GM21526 (cell line): ENCODE measurements at regions not wholly inside any gene's neighbourhood (a gene's known extent, or its start where the extent isn't known, plus 50 kb on each side); places are given as distances from the start of the nearest gene placed in this dataset.
"Not testable (repeated sequence)": the region's sequence is repeated elsewhere in the genome, so short reads cannot be mapped to it uniquely, and the experiment has no call there.

Experiments used
- ATAC-seq: cut with Tn5 transposase; IDR thresholded peaks from one replicate; pipeline ENCODE4 v1.9.1; 2021; ENCODE audit warnings: moderate library complexity; ENCODE audit not compliant: unreplicated experiment, low FRiP score

- ATAC-seq, result not testable (repeated sequence)
These were observed 710.9 kb upstream of the ZP4 start for GRCh38 chr1:238601604-238602003.

GRCh38 chr1:238596703-238597102 is 706.0 kb upstream of the ZP4 start:
- ATAC-seq, result no peak

GRCh38 chr1:238592621-238593020 is 701.9 kb upstream of the ZP4 start:
- ATAC-seq, result no peak

GRCh38 chr1:238589843-238590435 is 699.2 kb upstream of the ZP4 start:
- ATAC-seq, result no peak

- ATAC-seq, result no peak
These were observed 692.1 kb upstream of the ZP4 start for GRCh38 chr1:238582816-238583215.

GRCh38 chr1:238581332-238581731 is 690.6 kb upstream of the ZP4 start:
- ATAC-seq, result no peak

GRCh38 chr1:238568735-238569134 is 678.0 kb upstream of the ZP4 start:
- ATAC-seq, result no peak

- ATAC-seq, result no peak
These were observed 671.6 kb upstream of the ZP4 start for GRCh38 chr1:238562341-238562740.

- no peak for ATAC-seq
These were observed 668.0 kb upstream of the ZP4 start for GRCh38 chr1:238558746-238559145.

GRCh38 chr1:238558156-238558555 is 667.4 kb upstream of the ZP4 start:
- ATAC-seq, result no peak

GRCh38 chr1:238552271-238552670 is 661.5 kb upstream of the ZP4 start:
- ATAC-seq, result no peak

- no peak for ATAC-seq
These were observed 658.4 kb upstream of the ZP4 start for GRCh38 chr1:238549137-238549536.

GRCh38 chr1:238546118-238546517 is 655.4 kb upstream of the ZP4 start:
- no peak for ATAC-seq

- no peak for ATAC-seq
These were observed 646.9 kb upstream of the ZP4 start for GRCh38 chr1:238537641-238538040.

- no peak for ATAC-seq
These were observed 639.6 kb upstream of the ZP4 start for GRCh38 chr1:238530209-238530851.

GRCh38 chr1:238517711-238518110 is 627.0 kb upstream of the ZP4 start:
- ATAC-seq, result no peak

- no peak for ATAC-seq
These were observed 610.6 kb upstream of the ZP4 start for GRCh38 chr1:238501290-238501689.

- ATAC-seq, result no peak
These were observed 608.3 kb upstream of the ZP4 start for GRCh38 chr1:238499021-238499420.

GRCh38 chr1:238492271-238492670 is 601.5 kb upstream of the ZP4 start:
- no peak for ATAC-seq

- ATAC-seq, result no peak
These were observed 600.5 kb upstream of the ZP4 start for GRCh38 chr1:238491265-238491664.

- ATAC-seq, result no peak
These were observed 598.3 kb upstream of the ZP4 start for GRCh38 chr1:238489006-238489405.

- no peak for ATAC-seq
These were observed 597.7 kb upstream of the ZP4 start for GRCh38 chr1:238488401-238488800.

- no peak for ATAC-seq
These were observed 597.2 kb upstream of the ZP4 start for GRCh38 chr1:238487931-238488330.
